HG03460 (cell line): ENCODE measurements at regions not wholly inside any gene's neighbourhood (a gene's known extent, or its start where the extent isn't known, plus 50 kb on each side); places are given as distances from the start of the nearest gene placed in this dataset.

Source experiments
- ATAC-seq: cut with Tn5 transposase; IDR thresholded peaks from one replicate; pipeline ENCODE4 v1.9.1; 2021; ENCODE audit not compliant: unreplicated experiment

DNA sequence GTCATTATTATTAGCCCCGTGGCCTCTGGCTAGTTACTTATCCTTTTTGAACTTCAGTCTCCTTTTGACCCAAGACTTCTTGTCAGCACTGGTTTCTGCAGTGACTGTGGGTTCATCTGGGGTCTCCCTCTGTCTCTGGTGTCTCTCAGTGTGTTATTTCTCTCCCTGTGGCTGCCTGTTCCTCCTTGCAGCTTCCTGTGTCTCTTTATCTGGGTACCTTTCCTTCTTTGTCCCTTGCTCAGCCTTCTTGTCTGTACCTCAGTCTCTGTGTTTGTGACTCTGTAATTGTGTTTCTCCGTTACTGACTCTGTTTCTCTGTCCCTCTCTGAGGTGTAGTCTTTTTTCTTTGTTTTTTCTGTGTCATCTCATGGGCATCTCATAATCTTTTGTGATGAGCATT, 102.6 kb upstream of the CDH11 start:
- no peak for ATAC-seq

DNA sequence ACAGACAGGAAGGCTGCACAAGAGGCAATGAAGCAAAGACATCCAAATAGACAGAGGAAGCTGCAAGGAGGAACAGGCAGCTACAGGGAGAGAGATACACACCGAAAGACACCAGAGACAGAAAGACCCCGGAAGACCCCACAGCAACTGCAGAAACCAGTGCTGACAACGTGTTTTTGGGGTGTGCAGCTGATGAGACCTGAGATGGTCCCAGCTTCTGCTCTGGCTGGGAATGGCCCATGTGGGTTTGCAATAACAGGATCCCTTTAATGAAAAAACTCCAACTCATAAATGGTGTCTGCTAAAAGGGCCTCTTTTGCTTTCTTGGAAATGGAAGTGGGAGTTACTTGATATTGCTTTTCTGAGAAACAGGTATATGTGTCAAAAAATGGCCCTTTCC, 101.5 kb upstream of the CDH11 start:
- ATAC-seq: no peak

GRCh38 chr16:65222536-65222935, 100.7 kb upstream of the CDH11 start:
- ATAC-seq: no peak

DNA sequence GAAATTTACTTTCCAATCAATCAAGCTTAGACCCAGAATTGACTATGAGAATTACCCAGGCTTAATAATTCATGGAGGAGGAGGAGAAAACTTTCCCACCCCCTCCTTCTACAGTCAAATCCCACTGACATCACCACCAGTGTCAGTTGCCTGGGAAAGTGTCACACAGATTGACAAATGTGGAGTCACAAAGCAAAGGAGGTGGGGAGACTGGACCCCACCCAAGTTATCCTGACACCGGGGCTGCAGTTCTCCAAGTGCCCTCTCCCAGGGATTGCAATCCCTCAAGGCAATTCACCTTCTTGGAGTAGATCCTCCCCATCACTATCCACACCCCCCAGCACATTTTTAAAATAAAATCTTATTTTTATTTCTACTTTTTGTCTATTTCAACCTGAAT, 100.2 kb upstream of the CDH11 start:
- ATAC-seq: no peak

DNA sequence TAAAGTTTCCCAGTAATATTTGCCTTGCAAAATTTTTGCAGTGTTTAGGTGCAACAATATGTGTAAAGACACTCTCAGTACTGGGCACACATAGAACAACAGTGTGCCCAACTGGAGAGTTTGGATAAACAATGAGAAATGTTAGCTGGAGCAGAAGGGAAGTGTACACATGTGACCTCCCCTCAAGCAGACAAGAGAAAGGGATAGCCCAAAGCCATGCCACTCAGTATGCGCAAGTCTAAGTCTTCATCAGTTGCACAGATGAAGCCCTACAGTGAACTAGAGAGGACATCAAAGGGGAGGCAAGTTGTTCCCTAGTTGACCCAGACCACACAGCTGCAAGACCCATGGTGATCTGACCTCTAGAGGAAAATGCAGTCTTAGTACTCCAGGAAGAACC, 97.9 kb upstream of the CDH11 start:
- no peak for ATAC-seq

- no peak for ATAC-seq
These were observed 96.5 kb upstream of the CDH11 start for GRCh38 chr16:65218348-65218747.

GRCh38 chr16:65213866-65214595, 92.2 kb upstream of the CDH11 start:
- no peak for ATAC-seq

- no peak for ATAC-seq
These were observed 90.9 kb upstream of the CDH11 start for GRCh38 chr16:65212791-65213190.

DNA sequence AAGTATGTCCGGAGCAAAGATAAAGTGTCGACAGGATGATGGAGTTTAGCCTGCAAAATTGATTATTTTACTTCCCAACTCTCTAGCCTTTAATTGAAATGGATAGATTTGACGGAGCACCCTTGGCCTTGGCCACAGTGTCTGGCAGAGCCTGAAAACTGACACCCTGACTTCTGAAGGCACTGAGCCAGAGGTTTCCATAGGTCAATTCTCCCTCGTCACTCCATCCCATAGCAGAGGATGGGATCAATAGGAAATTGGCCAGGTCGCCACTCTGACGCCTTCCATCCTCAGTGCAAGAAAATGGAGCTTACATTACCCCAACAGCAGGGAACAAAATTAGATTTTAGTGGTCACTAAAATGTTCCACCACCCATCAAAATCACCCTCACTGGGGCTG, 90.4 kb upstream of the CDH11 start:
- ATAC-seq: no peak

DNA sequence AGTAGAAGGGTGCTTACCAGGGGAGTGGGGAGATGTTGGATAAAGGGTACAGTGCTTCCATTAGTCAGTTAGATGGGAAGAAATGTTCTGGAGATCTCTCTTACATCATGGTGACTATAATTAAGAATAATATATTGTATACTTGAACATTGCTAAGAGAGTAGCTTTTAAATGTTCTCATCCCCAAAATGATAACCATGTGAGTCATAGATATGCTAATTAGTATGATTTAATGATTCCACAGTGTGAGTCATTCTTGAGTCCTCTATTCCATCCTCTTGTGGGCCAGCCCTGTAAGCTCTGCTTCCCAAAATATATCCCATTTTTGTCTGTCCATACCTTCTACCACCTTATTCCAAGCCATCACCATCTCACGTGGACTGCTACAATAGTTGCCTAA, 80.6 kb upstream of the CDH11 start:
- no peak for ATAC-seq

DNA sequence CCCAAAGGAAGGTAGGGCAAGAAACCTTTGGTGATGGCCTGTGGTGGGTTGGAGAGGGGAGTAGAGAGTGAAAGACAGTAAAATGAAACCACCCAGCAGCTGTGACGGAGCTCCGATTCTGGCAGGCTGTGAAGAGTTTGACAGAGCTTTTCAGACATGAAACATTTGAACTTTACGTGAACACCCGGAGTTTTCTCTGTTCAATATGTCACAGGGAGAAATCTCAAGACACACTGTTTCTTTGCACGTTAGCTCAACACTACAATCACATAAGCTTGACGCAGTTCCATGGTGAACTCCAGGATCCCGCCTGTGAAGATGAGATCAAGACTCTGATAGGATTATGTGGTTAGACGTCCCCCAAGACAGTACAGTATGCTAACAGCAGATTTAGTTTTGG, 79.6 kb upstream of the CDH11 start:
- no peak for ATAC-seq

GRCh38 chr16:65200857-65201256, 79.0 kb upstream of the CDH11 start:
- no peak for ATAC-seq

GRCh38 chr16:65200156-65200773, 78.4 kb upstream of the CDH11 start:
- ATAC-seq: no peak

DNA sequence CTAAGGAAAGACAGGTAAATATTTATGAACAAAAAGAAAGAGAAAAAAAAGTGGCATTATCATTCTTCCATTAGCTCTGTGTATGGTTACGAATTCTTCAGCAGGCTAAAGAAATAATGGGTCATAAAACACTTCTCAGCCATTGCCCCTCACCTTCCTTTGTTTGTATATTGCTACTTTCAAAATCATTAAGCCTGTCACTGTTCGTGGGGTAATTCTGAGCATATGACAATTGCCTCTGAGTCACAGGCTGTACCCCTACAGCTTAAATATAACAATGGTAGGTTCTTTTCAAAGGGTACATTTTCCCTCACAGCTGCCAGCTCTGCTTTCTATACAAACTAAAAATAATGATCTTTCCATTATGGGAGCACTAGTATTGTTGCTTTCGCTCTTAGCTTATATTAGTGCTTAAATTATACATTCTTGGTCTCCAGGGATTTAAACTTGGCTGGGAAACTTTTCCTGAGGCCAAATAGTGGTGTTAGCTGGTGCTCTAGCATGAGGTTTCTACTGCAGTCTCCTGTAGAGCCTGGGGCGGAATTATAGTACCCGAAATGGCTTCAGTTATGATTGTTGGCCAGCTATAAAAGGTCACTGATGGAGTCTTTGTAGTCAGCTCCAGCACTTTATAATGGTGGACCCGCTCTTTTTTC, 74.7 kb upstream of the CDH11 start:
- no peak for ATAC-seq

GRCh38 chr16:65195998-65196397, 74.1 kb upstream of the CDH11 start:
- ATAC-seq: no peak

DNA sequence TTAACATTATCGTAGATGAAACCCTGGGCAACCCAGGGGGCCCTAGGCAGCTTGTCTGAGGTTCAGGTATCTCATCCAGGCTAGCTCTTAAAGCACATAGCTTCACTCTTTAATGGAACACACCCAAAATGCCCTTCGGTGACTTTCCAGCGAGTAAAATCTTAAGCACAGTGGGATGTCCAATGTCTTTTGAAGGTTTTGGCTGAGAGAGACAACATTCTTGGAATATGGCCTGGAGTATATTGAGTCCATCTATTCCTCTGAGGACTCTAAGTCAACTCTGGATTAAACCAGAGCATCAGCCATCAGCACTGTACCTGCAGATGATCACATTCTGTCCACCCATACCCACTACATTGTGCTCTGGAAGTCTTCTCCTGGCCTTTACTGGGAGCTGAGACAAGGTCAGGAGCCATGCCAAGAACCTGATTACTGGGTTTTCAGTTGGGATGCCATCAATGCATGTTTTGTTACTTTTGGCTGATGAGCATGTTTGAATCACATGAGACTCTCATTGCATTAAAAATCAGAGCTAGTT, 63.4 kb upstream of the CDH11 start:
- no peak for ATAC-seq

- no peak for ATAC-seq
These were observed 59.3 kb upstream of the CDH11 start for GRCh38 chr16:65181071-65181561.

- ATAC-seq: no peak
These were observed 56.3 kb upstream of the CDH11 start for GRCh38 chr16:65178151-65178550.

DNA sequence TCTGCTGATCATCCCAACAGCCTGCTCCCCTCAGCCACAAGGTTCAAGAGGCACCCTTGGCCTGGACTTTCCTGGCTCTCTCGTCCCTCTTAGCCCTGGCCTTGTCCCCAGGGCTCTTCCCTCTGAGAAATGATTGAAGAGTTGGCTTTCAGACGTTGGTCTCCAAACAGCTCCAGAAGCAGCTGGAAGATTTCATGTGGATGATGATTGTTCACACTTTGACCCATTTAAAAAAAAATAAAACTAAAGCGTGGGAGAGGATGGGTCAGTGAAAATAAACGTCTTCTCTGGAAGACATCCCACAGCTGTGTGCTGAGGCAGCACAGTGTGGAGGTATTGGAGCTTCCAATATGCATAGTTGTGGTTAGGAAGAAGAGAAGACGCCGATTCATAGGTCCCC, 54.7 kb upstream of the CDH11 start:
- no peak for ATAC-seq

- ATAC-seq: no peak
These were observed 50.5 kb upstream of the CDH11 start for GRCh38 chr16:65172356-65172755.
